Kidney epithelial cell (primary cell): ENCODE measurements at regions not wholly inside any gene's neighbourhood (a gene's known extent, or its start where the extent isn't known, plus 50 kb on each side); places are given as distances from the start of the nearest gene placed in this dataset.
"Not testable (repeated sequence)": the region's sequence is repeated elsewhere in the genome, so short reads cannot be mapped to it uniquely, and the experiment has no call there.

Experiments used
- DNase-seq: peaks from one replicate; pipeline ENCODE4 v3.0.0-alpha.2; 2010; ENCODE audit warnings: low read depth
- H3K27me3 ChIP-seq: 2 replicates; pipeline ENCODE4 v1.6.0; 2011; ENCODE audit warnings: low read length; ENCODE audit not compliant: control insufficient read depth, insufficient read depth
- H3K36me3 ChIP-seq: 2 replicates; pipeline ENCODE4 v1.5.1; 2011; ENCODE audit warnings: low read length; ENCODE audit not compliant: control insufficient read depth, insufficient read depth
- H3K4me3 ChIP-seq: 2 replicates; pipeline ENCODE4 v1.5.1; 2011; ENCODE audit warnings: low read depth, mild to moderate bottlenecking, control low read depth, low read length
- TF ChIP-seq, protein P1 (sequence below): IDR thresholded peaks from 2 replicates; pipeline ENCODE4 v1.5.1; 2011; ENCODE audit warnings: mild to moderate bottlenecking, moderate library complexity, low read length, control low read depth, inconsistent platforms; ENCODE audit not compliant: insufficient read depth, poor library complexity, severe bottlenecking

GRCh38 chr16:88274847-88275246, 107.9 kb upstream of the ZNF469 start:
- H3K36me3 ChIP-seq: no peaks in the 10 kb centered on the region
- DNase-seq: no peak
- H3K4me3 ChIP-seq: no peak overlapping the region
- TF ChIP-seq, protein P1, sequence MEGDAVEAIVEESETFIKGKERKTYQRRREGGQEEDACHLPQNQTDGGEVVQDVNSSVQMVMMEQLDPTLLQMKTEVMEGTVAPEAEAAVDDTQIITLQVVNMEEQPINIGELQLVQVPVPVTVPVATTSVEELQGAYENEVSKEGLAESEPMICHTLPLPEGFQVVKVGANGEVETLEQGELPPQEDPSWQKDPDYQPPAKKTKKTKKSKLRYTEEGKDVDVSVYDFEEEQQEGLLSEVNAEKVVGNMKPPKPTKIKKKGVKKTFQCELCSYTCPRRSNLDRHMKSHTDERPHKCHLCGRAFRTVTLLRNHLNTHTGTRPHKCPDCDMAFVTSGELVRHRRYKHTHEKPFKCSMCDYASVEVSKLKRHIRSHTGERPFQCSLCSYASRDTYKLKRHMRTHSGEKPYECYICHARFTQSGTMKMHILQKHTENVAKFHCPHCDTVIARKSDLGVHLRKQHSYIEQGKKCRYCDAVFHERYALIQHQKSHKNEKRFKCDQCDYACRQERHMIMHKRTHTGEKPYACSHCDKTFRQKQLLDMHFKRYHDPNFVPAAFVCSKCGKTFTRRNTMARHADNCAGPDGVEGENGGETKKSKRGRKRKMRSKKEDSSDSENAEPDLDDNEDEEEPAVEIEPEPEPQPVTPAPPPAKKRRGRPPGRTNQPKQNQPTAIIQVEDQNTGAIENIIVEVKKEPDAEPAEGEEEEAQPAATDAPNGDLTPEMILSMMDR: no peak
- no peaks in the 10 kb centered on the region for H3K27me3 ChIP-seq

- not testable (repeated sequence) for H3K4me3 ChIP-seq, DNase-seq, H3K36me3 ChIP-seq, H3K27me3 ChIP-seq
Measured at GRCh38 chr16:88275336-88276122, 107.2 kb upstream of the ZNF469 start.

DNA sequence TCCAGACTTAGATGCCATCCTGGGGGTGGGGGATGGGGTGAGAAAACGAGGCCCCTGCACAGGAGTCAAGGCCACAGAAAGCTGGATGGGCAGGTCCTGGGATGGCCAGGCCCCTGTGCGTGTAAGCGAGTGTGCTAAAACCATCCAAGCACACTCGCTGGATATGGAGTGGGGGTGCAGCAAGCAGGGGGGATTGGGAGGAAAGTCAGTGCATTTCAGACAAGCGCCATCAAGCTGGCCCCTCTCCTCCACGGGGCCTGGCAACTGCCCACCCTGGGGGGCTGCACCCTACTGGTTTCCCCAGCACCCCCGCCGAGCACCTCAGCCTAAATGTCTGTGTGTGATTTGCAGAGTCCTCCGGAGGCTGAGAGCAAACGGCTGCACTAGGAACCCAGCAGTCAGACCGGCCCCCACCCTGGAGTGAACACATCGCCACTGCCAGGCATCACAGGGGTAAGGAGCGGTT, 106.6 kb upstream of the ZNF469 start:
- H3K27me3 ChIP-seq, DNase-seq, H3K4me3 ChIP-seq, H3K36me3 ChIP-seq: not testable (repeated sequence)

GRCh38 chr16:88276591-88276990, 106.2 kb upstream of the ZNF469 start:
- H3K36me3 ChIP-seq: no peaks in the 10 kb centered on the region
- H3K27me3 ChIP-seq: no peaks in the 10 kb centered on the region
- DNase-seq: no peak
- no peak overlapping the region for H3K4me3 ChIP-seq
- TF ChIP-seq, protein P1: no peak

DNA sequence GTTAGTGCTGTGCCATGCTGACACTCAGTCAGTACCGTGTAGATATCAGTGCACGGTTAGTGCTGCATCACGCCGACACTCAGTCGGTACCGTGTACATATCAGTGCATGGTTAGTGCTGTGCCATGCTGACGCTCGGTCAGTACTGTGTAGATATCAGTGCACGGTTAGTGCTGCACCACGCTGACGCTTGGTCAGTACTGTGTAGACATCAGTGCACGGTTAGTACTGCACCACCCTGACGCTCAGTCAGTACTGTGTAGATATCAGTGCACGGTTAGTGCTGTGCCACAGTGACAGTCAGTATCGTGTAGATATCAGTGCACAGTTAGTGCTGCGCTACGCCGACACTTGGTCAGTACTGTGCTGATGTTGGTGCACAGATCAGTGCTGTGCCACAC, 102.8 kb upstream of the ZNF469 start:
- no peak for DNase-seq
- H3K4me3 ChIP-seq: no peak overlapping the region
- TF ChIP-seq, protein P1: no peak
- H3K36me3 ChIP-seq: no peaks in the 10 kb centered on the region
- peaks cover 7% of the 10 kb centered on the region for H3K27me3 ChIP-seq

GRCh38 chr16:88281858-88282563, 100.7 kb upstream of the ZNF469 start:
- TF ChIP-seq, protein P1: no peak
- no peak overlapping the region for H3K4me3 ChIP-seq
- no peak for DNase-seq
- H3K36me3 ChIP-seq: no peaks in the 10 kb centered on the region
- H3K27me3 ChIP-seq: peaks cover 7% of the 10 kb centered on the region
